ENCODE measurements at regions not wholly inside any gene's neighbourhood (a gene's known extent, or its start where the extent isn't known, plus 50 kb on each side); places are given as distances from the start of the nearest gene placed in this dataset.

- no peak for TF ChIP-seq MYC (IDR thresholded peaks at IDR 0.05; ENCODE audit: insufficient read depth, insufficient read length, insufficient replicate concordance, low read length, severe bottlenecking)
- TF ChIP-seq NRF1 (conservative IDR thresholded peaks at IDR 0.05; ENCODE audit: low read depth, low read length) = no peak
- no peak for TF ChIP-seq IRF4 (IDR thresholded peaks at IDR 0.05; ENCODE audit: low read depth, low read length)
- TF ChIP-seq GABPA (IDR thresholded peaks at IDR 0.05; ENCODE audit: low read depth) = no peak
- no peak for TF ChIP-seq STAT1 (conservative IDR thresholded peaks at IDR 0.05)
- no peak for TF ChIP-seq EZH2 (IDR thresholded peaks at IDR 0.05; ENCODE audit: borderline replicate concordance, control insufficient read depth, low read depth, low read length)
Measured at GRCh38 chr18:38362286-38362792, 796.7 kb upstream of the CELF4 start (continued).

DNA sequence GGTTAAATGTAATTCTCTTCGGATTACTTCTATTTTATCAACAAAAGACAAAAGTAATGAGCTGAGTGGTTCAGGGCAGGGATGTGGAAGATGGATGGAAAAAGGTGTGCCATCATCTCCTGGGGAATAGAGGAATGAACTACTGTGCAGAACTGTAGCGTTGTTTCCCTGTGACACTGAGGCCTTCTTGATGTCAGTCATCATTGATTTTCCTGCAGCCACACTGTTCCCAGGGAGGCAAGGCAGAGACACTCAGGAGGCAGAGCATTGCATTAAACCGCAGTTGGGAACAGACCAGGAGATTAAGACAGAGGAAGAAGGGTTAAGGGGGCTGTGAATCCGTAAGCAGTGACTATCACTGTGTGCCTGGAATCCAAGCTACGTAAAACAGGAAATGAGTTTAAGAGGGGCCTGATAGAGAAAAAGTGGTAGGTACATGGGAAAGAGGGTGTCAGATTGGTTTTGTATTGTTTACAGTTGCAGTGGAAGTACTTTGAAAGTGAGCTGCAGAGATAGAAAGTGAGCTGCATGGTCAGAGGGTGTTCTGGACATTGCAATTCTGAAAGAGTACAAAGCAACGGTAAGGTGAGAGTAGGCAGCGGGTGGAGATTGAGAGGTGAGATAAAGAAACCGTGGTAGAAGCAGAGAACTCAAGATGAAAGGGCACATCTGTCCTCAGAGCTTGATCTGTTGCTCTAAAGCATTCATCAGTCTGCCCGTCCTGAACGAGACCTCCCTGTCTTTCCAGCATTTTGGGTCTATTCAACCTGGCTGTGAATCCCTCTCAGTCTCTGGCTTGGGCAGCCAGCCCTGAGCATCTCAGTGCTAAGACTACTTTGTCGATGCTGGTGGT, 793.4 kb upstream of the CELF4 start:
- RAD21 ChIA-PET (ENCODE audit: unreplicated experiment) = no interaction called here
- H3K4me1 ChIP-seq (ENCODE audit: control insufficient read depth, insufficient read depth, low read length) = no peaks in the 10 kb centered on the region
- no peaks in the 10 kb centered on the region for H3K9me3 ChIP-seq (replicated peaks; ENCODE audit: control insufficient read depth, insufficient read depth, low read length)
- H3K4me2 ChIP-seq (ENCODE audit: control insufficient read depth, insufficient read depth) = no peak overlapping the region
- BruUV-seq (replicated peaks) = no TSS peak
- no peak overlapping the region for H3K27ac ChIP-seq (ENCODE audit: control insufficient read depth, insufficient read depth)
- no peaks in the 10 kb centered on the region for H3K36me3 ChIP-seq (ENCODE audit: control insufficient read depth in 2 of 2, insufficient read depth in 2 of 2, low read length in 1 of 2)
- no peak overlapping the region for H3K4me3 ChIP-seq
- POLR2A ChIA-PET = no interaction called here
- WGBS (ENCODE audit: insufficient coverage, insufficient replicate concordance, low lambda C conversion rate, missing lambda C conversion rate) = 17% methylated on average over 11 of the region's 11 CpGs
- no peaks in the 10 kb centered on the region for H4K20me1 ChIP-seq (ENCODE audit: control insufficient read depth, insufficient read depth)
- FAIRE-seq = no peak
- H3K27me3 ChIP-seq (replicated peaks in 1 of 2; ENCODE audit: control insufficient read depth in 2 of 2, insufficient read depth in 2 of 2, low read length in 1 of 2) = no peaks in the 10 kb centered on the region
- CTCF ChIA-PET = no interaction called here
- no peak overlapping the region for H3K9ac ChIP-seq (ENCODE audit: control insufficient read depth, insufficient read depth, low read length)
- DNase-seq (ENCODE audit: low read depth, low spot score) = no peak
- in situ Hi-C loops (cut with MboI) = no loop called here
- H3K79me2 ChIP-seq (ENCODE audit: control insufficient read depth, insufficient read depth, low read length) = no peaks in the 10 kb centered on the region
- SMC1A ChIA-PET (ENCODE audit: uncharacterized antibody, unreplicated experiment) = no interaction called here
- ATAC-seq = no peak
- intact Hi-C loops (cut with micrococcal nuclease; ENCODE audit: unreplicated experiment) = no loop called here
- no peak overlapping the region for H2AFZ ChIP-seq (ENCODE audit: control insufficient read depth, low read depth, low read length)
- TF ChIP-seq, protein P1, sequence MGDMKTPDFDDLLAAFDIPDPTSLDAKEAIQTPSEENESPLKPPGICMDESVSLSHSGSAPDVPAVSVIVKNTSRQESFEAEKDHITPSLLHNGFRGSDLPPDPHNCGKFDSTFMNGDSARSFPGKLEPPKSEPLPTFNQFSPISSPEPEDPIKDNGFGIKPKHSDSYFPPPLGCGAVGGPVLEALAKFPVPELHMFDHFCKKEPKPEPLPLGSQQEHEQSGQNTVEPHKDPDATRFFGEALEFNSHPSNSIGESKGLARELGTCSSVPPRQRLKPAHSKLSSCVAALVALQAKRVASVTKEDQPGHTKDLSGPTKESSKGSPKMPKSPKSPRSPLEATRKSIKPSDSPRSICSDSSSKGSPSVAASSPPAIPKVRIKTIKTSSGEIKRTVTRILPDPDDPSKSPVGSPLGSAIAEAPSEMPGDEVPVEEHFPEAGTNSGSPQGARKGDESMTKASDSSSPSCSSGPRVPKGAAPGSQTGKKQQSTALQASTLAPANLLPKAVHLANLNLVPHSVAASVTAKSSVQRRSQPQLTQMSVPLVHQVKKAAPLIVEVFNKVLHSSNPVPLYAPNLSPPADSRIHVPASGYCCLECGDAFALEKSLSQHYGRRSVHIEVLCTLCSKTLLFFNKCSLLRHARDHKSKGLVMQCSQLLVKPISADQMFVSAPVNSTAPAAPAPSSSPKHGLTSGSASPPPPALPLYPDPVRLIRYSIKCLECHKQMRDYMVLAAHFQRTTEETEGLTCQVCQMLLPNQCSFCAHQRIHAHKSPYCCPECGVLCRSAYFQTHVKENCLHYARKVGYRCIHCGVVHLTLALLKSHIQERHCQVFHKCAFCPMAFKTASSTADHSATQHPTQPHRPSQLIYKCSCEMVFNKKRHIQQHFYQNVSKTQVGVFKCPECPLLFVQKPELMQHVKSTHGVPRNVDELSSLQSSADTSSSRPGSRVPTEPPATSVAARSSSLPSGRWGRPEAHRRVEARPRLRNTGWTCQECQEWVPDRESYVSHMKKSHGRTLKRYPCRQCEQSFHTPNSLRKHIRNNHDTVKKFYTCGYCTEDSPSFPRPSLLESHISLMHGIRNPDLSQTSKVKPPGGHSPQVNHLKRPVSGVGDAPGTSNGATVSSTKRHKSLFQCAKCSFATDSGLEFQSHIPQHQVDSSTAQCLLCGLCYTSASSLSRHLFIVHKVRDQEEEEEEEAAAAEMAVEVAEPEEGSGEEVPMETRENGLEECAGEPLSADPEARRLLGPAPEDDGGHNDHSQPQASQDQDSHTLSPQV (IDR thresholded peaks at IDR 0.05) = no peak
- TF ChIP-seq, protein P2, sequence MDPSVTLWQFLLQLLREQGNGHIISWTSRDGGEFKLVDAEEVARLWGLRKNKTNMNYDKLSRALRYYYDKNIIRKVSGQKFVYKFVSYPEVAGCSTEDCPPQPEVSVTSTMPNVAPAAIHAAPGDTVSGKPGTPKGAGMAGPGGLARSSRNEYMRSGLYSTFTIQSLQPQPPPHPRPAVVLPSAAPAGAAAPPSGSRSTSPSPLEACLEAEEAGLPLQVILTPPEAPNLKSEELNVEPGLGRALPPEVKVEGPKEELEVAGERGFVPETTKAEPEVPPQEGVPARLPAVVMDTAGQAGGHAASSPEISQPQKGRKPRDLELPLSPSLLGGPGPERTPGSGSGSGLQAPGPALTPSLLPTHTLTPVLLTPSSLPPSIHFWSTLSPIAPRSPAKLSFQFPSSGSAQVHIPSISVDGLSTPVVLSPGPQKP (IDR thresholded peaks at IDR 0.05; ENCODE audit: low read depth, low read length) = no peak
- no peak for TF ChIP-seq ESRRA (IDR thresholded peaks at IDR 0.05; ENCODE audit: low read length)
- no peak for TF ChIP-seq ZNF274 (IDR thresholded peaks at IDR 0.05; ENCODE audit: insufficient read depth, insufficient read length)
- no peak for TF ChIP-seq YY1 (IDR thresholded peaks at IDR 0.05; ENCODE audit: low read depth, low read length)
- TF ChIP-seq, protein P3, sequence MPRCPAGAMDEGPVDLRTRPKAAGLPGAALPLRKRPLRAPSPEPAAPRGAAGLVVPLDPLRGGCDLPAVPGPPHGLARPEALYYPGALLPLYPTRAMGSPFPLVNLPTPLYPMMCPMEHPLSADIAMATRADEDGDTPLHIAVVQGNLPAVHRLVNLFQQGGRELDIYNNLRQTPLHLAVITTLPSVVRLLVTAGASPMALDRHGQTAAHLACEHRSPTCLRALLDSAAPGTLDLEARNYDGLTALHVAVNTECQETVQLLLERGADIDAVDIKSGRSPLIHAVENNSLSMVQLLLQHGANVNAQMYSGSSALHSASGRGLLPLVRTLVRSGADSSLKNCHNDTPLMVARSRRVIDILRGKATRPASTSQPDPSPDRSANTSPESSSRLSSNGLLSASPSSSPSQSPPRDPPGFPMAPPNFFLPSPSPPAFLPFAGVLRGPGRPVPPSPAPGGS (IDR thresholded peaks at IDR 0.05; ENCODE audit: borderline replicate concordance, insufficient read depth, low read depth, low read length, poor library complexity, severe bottlenecking) = no peak

Data from GM12878 (cell line).